ENCODE measurements at regions not wholly inside any gene's neighbourhood (a gene's known extent, or its start where the extent isn't known, plus 50 kb on each side); places are given as distances from the start of the nearest gene placed in this dataset.
"Not testable (repeated sequence)": the region's sequence is repeated elsewhere in the genome, so short reads cannot be mapped to it uniquely, and the experiment has no call there.

- no peak for FAIRE-seq
- Histone ChIP-seq H3K4me3 (no peak overlapping the region), H3K4me1 (peaks cover 0 to 20% (median 19%) of the 10 kb centered on the region in 3 donors), H3K27me3 (no peaks in the 10 kb centered on the region), H3K9me3 (no peaks in the 10 kb centered on the region), H3K36me3 (no peaks in the 10 kb centered on the region), H3K27ac (no peak overlapping the region)
- 87 to 92% methylated on average over 10 of the region's 10 CpGs for WGBS, 2 donors
- no peak for DNase-seq
- ATAC-seq = no peak
- TF ChIP-seq, protein P1, sequence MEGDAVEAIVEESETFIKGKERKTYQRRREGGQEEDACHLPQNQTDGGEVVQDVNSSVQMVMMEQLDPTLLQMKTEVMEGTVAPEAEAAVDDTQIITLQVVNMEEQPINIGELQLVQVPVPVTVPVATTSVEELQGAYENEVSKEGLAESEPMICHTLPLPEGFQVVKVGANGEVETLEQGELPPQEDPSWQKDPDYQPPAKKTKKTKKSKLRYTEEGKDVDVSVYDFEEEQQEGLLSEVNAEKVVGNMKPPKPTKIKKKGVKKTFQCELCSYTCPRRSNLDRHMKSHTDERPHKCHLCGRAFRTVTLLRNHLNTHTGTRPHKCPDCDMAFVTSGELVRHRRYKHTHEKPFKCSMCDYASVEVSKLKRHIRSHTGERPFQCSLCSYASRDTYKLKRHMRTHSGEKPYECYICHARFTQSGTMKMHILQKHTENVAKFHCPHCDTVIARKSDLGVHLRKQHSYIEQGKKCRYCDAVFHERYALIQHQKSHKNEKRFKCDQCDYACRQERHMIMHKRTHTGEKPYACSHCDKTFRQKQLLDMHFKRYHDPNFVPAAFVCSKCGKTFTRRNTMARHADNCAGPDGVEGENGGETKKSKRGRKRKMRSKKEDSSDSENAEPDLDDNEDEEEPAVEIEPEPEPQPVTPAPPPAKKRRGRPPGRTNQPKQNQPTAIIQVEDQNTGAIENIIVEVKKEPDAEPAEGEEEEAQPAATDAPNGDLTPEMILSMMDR (IDR thresholded peaks at IDR 0.05) = no peak
- intact Hi-C loops (cut with DNase I) = no loop called here
Measured at GRCh38 chr16:85531516-85531915, 81.6 kb upstream of the GSE1 start.

DNA sequence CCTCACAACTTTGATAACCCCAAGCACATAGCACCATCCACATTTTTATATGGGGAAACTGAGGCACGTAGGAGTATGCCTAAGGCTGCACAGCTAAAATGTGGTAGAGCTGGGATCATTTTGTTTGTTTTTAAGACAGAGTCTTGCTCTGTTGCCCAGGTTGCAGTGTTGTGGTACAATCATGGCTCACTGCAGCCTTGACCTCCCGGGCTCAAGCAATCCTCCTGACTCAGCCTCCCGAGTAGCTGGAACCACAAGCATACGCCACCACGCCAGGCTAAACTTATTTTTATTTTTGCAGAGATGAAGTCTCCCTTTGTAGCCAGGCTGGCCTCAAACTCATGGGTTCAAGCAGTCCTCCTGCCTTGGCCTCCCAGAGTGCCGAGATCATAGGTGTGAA is 81.0 kb upstream of the GSE1 start:
- no peaks in the 10 kb centered on the region for H3K27me3 ChIP-seq
- no peak for DNase-seq
- WGBS, 2 donors = 93 to 94% methylated on average over 6 of the region's 6 CpGs
- no peak for FAIRE-seq
- H3K9me3 ChIP-seq = no peaks in the 10 kb centered on the region
- no peak overlapping the region for H3K27ac ChIP-seq
- intact Hi-C loops (cut with DNase I) = no loop called here
- H3K4me3 ChIP-seq = no peak overlapping the region
- TF ChIP-seq, protein P1 (IDR thresholded peaks at IDR 0.05) = no peak
- no peak for ATAC-seq
- H3K4me1 ChIP-seq = peaks cover 0 to 20% (median 19%) of the 10 kb centered on the region in 3 donors
- no peaks in the 10 kb centered on the region for H3K36me3 ChIP-seq

GRCh38 chr16:85533593-85533992 is 79.5 kb upstream of the GSE1 start:
- H3K27ac ChIP-seq; H3K4me3 ChIP-seq; H3K27me3 ChIP-seq; FAIRE-seq; H3K36me3 ChIP-seq; ATAC-seq; intact Hi-C loops (cut with DNase I); H3K9me3 ChIP-seq; DNase-seq: not testable (repeated sequence)
- WGBS, 2 donors = 88 to 89% methylated on average over 8 of the region's 8 CpGs
- peaks cover 0 to 20% (median 19%) of the 10 kb centered on the region in 3 donors for H3K4me1 ChIP-seq

DNA sequence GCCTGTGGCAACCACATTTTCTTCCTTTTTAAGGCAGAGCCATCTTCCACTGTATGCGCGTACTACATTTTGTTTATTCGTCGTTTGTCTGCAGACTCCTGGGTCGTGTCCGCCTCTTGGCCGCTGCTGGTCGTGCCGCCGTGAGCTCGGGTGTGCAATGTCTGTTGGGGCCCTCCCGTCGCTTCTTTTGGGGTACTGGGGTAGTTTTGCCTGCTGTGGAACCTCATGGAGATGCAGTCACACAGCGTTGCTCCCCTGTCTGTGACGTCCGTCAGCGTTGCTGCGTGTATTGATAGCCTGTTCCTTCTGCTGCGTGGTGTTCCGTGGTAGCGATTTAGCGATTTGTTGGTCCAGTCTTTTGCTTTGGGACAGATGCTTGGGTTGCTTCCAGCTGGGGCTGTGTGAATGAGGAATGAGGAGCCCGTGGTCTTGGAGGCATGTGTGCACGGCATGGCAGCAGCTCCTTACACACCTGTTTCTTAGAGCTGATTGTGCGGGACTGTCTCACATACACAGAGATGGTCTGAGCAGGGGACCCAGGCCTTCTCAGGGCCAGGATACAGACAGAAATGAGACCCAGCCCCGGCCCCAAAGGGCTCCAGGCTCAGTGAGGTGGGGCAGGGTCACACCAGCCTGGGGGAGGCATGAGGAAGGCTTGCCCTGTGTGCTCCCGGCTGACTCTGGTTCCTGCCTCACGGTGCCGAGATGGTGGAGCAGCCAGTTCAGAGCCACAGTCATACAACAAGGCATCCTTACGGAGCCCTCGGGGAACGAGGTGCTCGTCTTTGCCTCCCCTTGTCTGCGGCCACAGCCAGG is 78.4 kb upstream of the GSE1 start:
- FAIRE-seq (no peak), ATAC-seq (peak; percentile 7 to 57 (median 24)), DNase-seq (peak in 1 of 6 donors; percentile 46)
- Histone ChIP-seq H3K4me1 (peaks cover 0 to 20% (median 19%) of the 10 kb centered on the region in 3 donors), H3K4me3 (no peak overlapping the region), H3K36me3 (no peaks in the 10 kb centered on the region), H3K27me3 (no peaks in the 10 kb centered on the region), H3K9me3 (no peaks in the 10 kb centered on the region), H3K27ac (peak overlapping the region in 2 of 4 donors; percentile 33 to 69)
- TF ChIP-seq, protein P1 (IDR thresholded peaks at IDR 0.05) = no peak
- WGBS, 2 donors = 66 to 70% methylated on average over 34 of the region's 34 CpGs
- intact Hi-C loops (cut with DNase I) = no loop called here

GRCh38 chr16:85535352-85536072 is 77.6 kb upstream of the GSE1 start:
- Histone ChIP-seq H3K9me3 (no peaks in the 10 kb centered on the region), H3K4me3 (no peak overlapping the region), H3K36me3 (no peaks in the 10 kb centered on the region), H3K27ac (peak overlapping the region in 3 of 4 donors; percentile 17 to 69 (median 49)), H3K27me3 (no peaks in the 10 kb centered on the region), H3K4me1 (peaks cover 0 to 20% (median 19%) of the 10 kb centered on the region in 3 donors)
- TF ChIP-seq, protein P1 (IDR thresholded peaks at IDR 0.05) = no peak
- intact Hi-C loops (cut with DNase I) = no loop called here
- DNase-seq (peak in 3 of 6 donors; percentile 62 to 74 (median 73)), FAIRE-seq (no peak), ATAC-seq (peak; percentile 53 to 87 (median 67))
- WGBS, 2 donors = 29% methylated on average over 14 of the region's 14 CpGs

Data from pancreas (tissue), 10 donors.